GM18867 (cell line): ENCODE measurements at regions not wholly inside any gene's neighbourhood (a gene's known extent, or its start where the extent isn't known, plus 50 kb on each side); places are given as distances from the start of the nearest gene placed in this dataset.
"Not testable (repeated sequence)": the region's sequence is repeated elsewhere in the genome, so short reads cannot be mapped to it uniquely, and the experiment has no call there.

Source experiments
- ATAC-seq: cut with Tn5 transposase; IDR thresholded peaks from one replicate; pipeline ENCODE4 v1.9.1; 2021; ENCODE audit warnings: mild to moderate bottlenecking, moderate library complexity; ENCODE audit not compliant: unreplicated experiment

DNA sequence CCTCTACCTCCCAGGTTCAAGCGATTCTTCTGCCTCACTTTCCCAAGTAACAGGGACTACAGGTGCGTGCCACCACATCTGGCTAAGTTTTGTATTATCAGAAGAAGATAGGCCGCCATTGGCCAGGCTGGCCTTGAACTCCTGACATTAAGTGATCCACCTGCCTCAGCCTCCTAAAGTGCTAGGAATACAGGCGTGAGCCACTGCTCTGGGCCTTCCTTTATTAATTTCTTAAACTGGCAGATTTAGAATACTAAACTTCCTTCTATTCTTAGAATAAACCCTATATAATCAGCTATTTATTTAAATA, 86.6 kb downstream of the HFE start:
- no peak for ATAC-seq

DNA sequence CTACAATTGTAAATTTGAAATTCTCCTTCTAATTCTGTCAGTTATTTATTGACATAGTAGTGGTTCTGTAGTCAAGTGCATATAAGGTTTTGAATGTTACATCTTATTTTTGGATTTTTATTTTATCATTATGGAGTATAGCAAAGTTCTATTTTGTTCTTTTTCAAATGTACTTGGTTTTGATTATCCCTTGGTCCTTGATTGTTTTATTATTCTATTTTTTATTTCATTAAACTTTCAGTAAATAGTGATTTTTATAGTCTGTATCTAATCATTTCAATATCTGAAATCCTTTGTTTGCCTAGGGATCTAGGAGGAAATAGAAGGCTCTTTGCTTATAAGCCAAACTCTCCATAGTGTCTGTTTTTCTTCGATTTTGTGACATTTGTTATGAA, 87.8 kb downstream of the HFE start:
- no peak for ATAC-seq

DNA sequence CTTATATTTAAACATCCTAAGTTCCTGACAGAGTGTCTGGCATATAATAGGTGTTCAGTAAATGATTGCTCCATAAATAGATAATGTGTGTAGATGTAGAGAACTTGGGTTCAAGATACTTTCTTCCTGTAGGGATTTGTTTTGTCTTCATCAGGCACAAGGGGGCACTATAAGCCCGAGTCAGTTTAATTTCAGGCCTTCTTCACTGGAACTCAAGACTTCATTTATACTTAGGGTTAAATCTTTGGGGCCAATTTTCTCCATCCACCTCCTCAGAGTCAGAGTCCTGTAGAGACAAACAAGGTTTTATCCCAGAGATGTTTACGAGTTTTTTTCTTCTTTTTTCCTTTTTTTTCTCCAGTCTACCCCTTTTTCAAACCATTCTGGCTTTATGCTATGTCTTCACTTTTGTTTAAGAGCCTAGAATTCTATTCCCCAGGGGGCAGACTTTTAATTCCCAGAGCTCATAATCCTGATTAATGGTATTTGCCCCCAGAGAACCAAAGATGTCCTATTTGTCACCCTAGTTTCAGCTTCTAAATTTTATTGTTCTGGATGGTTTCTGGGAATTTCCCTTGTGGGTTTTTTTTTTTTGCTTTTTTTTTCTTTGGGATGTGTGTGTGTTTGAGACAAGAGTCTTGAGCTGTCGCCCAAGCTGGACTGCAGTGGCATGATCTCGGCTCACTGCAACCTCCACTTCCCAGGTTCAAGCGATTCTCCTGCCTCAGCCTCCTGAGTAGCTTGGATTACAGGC, 88.4 kb downstream of the HFE start:
- ATAC-seq: no peak

DNA sequence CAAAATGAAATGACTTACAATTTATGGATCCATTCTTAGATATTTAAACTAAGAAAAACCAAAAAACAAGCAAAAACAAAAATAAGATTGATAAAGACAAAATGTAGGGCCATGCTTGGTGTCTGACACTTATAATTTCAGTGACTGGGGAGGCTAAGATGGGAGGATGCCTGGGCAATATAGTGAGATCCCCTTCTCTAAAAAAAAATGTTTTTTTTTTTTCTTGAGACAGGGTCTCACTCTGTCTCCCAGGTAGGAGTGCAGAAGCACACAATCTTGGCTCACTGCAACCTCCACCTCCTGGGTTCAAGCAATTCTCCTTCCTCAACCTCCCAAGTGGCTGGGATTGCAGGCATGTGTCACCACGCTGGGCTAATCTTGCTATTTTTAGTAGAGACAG, 92.4 kb downstream of the HFE start:
- no peak for ATAC-seq

DNA sequence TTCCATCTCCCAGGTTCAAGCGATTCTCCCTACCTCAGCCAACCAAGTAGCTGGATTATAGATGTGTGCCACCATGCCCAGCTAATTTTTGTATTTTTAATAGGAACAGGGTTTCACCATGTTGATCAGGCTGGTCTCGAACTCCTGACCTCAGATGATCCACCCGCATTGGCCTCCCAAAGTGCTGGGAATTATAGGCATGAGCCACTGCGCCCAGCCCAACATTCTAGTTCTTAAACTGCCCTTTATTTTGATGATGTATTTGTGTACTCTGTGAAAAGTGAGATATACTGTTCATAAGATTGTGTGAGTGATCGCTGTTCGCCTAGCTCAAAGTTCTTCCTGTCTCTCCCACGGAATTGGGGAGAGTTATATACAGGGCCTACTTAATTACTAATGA, 93.1 kb downstream of the HFE start:
- ATAC-seq: no peak

DNA sequence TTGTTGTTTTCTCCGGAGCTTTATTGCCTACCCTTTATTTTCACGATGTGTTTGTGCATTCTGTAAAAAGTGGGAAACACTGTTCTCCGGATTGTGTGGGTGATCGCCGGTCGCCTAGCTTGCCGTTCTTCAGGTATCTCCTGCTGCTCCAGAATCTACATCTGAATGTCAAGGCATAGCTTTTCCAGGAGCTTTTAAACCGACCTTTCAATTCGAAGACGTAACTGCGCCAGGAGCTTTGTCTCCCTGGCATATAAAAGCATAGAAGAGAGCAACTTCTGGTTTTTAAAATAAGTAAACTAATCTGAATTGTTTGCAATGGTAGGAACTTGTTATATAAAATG, 96.0 kb downstream of the HFE start:
- ATAC-seq: no peak

DNA sequence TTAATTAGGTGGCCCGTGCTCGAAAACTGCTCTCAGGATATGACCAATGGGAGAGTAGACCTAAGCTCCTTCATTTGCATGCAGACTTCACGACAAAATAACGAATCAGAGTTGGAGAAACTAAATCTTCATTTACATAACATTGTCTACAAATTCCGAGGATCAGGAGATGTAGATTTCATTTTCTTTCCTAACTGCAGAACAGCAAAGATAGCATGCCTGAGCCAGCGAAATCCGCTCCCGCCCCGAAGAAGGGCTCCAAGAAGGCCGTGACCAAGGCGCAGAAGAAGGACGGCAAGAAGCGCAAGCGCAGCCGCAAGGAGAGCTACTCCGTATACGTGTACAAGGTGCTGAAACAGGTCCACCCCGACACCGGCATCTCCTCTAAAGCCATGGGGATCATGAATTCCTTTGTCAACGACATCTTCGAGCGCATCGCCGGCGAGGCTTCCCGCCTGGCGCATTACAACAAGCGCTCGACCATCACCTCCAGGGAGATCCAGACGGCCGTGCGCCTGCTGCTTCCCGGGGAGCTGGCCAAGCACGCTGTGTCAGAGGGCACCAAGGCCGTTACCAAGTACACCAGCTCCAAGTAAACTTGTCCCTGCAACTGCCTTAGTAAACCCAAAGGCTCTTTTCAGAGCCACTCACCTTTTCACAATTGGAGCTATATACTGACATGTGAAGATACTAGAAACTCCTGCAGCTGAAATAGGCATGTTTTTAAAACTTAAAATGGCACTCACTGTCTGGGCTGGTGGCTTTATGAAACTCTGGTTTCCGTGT, 96.5 kb downstream of the HFE start:
- no peak for ATAC-seq

DNA sequence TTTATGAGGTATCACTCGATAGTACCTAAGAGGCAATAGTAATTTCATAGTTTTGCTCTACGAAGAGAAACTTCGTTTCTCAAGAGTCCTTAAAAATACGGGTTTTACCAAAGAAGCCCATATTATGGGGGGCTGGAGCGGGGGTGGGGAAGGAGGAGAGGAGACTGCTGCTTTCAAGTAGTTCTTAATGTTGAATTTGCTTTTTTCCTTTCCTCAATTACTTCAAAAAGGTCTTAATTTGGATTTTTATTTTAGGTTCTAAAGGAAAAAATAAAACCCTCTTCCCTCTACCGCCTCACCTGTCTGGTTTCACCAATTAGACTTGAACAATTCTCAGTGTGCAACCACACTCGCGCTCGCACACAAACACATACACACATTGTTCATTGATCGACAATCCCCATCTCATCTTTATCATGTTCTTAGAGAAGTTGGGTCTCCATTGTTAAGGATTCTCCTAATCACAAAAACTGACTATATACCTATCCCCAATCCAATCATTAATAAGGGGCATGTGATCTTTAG, 97.2 kb downstream of the HFE start:
- no peak for ATAC-seq

DNA sequence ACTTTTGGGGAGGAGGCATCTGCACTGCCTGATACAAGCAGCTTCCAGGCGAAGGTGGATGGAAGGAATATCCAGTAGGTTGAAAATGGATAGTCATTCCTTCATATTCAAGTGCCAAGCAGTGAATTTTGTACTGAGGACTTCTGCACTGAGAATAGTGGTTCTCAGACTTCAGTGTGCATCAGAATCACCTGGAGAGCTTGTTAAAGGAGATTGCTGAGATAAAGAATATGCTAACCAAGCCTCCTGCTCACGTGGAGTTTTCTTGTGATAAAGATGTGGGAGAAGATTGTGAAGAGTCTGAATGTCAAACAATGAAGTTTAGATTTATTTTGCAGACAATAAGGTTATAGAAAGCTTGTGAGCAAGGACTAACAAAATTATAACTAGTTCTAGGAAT, 97.8 kb downstream of the HFE start:
- ATAC-seq: no peak

DNA sequence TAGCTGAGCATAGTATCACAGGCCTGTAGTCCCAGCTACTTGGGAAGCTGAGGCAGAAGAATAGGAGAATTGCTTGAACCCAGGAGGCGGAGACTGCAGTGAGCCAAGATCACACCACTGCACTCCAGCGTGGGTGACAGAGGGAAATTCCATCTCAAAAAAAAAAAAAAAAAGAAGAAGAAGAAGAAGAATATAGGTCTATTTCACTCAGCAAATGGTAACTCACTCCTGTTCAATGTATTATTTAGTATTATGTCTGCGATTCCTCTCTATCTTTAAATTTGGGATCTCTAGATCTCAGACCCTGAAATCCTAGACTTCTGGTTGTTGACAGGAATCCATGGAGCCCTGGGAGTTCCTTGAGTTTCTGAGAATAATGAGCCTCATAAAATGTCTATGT, 98.6 kb downstream of the HFE start:
- ATAC-seq: no peak

DNA sequence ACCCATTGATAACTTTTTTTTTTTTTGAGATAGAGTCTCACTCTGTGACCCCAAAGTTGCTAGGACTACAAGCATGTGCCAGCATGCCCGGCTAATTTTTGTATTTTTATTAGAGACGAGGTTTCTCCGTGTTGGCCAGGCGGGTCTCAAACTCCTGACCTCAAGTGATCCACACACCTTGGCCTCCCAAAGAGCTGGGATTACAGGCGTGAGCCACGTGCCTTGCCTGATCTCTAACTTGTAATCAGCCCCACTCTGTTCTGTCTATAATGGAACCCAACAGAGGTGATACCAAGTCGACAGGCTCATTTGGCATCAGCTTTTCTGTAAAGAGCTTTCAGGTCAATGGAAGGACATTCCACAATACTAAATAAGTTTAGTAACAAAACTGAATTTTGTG, 99.4 kb downstream of the HFE start:
- no peak for ATAC-seq

DNA sequence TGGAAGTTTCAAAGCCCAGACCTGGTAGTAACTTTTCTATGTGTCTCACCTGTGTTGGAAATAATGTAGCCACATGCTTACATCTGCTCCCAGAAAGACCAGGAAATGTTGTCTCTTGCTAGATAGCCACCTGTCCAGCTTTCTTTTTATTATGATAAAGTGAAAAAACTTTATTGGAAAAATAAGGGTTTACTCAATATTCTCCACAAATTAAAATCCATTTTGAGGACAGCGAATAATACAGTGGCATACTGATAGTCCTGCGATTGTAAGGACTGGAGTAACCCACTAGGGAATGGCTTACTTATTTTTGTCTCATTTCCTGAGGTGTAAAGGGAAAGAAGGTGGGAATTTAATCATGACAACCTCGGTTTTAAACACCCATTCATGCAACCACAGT, 100.1 kb downstream of the HFE start:
- no peak for ATAC-seq

DNA sequence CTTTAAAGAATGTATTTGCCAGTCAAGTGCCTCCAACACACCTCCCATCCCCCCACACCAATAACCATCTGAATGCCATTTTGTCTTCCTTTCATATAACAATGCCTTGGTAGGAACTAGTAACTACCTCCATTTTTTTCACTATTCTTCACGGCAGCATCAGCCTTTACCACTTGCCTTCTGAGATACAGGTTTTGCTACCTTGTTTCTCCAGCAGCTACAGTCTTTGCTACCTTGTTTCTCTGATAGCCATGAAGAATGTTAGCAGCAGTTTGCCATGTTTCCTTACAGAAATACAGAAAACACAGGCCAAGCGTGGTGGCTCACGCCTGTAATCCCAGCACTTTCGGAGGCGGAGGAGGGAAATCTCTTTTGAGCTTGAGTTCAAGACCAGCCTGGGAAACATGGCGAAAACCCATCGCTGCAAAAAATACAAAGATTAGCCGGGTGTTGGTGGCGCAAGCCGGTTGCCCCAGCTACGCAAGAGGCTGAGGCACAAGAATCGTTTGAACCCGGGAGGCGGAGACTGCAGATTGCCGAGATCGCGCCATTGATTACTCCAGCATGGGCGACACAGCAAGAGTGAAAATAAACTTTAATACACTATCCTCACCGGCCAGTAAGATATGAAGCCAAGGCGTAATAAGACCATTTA, 100.9 kb downstream of the HFE start:
- no peak for ATAC-seq

DNA sequence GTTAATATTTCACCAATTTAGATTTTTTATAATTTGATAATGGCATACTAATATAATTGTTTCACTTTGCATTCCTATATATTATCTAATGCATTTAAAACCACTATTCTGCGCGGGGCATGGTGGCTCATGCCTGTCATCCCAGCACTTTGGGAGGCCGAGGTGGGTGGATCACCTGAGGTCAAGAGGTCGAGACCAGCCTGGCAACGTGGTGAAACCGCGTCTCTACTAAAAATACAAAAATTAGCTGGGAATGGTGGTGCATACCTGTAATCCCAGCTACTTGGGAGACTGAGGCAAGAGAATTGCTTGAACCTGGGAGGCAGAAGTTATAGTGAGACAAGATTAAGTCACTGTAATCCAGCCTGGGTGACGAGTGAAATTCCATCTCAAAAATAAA, 104.3 kb downstream of the HFE start:
- not testable (repeated sequence) for ATAC-seq

DNA sequence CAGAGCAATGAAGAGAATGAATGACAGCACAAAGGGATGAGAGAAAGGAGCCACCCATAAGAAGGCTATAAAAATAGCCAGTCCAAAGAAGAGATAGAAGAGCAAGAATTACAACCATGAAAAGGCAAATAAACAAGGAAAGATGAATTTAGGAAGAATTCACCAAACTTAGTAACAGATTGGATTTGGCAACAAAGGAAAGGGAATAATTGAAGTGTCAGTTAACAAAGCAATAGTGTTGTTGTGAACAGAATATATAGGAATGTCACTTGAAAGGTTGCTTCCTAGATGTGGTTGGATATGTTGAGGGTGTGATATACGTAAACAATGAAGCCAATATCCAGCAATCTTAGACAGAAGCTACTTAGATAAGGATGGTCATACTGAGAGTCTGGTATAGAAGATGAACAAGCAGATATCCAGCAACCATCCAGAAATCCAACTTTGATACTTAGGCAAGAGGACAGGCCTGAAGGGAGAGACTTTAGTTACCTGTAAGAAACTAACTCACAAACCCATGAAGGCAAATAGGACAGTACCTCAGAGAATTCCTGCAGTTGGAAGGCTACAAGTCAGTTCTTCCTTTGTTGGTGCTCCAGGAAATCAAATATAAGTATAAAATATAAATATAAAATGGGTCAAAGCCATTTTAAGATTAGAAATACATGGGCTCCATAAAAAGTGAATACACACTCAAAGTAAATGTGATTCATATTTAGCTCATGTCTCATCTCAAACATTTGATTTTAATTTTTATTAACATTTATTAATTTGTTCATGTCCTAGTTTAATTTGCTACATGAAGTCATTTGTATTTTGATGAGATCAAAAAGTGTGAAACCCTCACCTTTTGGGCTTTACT, 106.5 kb downstream of the HFE start:
- no peak for ATAC-seq

DNA sequence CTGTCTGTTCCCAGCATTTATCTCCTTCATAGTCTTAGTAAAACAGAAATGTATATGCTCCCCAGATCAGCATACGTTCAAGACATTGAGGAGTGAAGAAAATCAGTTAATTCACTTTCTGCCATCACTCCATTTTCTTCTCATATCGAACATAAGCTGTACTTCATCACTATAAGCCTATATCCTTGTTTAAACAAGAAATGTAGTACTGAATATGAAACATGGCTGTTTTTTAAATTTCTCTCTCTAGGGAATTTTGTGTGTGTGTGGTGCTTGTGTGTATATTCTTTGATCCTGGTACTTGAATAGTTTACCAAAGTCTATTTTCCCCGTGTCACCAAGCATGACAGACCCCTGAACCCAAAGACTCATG, 107.1 kb downstream of the HFE start:
- no peak for ATAC-seq

DNA sequence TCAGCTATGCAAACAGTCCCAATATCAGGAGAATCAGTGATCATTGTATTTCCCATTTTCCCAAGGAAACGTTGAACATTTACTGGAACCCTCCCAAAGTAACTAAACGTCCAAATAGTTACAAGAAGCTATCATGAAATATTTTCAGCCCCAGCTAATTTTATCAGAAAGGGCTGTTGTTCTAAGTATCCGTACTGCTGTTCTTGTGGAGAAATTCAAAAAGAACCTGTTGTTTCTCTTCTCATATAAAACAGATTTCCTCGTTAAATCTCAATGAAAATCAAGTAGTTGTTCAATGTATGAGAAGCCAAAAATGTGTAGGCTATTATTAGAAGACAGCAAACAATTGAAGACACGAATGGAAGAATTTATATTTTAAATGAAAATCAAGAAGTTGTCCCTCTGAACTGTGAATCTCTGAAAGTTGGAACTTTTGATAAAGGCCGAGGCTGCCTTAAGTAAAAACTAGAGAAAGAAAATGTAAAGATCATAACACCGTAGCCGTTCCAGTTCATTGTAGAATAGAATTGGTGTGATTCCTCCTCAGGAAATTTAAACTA, 107.7 kb downstream of the HFE start:
- ATAC-seq: no peak

DNA sequence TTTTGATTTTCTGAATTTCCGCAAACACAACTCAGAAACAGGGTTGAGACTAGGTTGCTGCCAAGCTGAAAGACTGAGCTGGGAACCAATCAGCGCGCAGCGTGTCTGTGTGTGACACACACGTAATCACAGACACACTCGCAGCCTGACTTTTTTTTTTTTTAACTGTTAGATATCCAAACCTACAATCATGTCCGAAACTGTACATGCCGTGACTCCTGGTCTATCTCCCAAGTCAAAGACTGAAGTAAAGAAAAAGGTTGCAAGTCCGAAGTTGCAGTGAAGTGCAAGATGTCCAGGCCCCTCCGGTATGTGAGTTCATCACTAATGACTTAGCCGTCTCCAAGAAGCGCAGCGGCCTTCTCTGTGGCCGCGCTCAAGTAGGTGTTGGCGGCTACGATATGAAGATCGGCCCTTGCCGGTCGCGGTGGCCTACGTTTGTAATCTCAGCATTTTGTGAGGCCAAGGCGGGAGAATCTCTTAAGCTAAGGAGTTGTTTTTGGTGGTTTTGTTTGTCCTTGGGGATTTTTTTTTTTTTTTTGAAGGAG, 108.2 kb downstream of the HFE start:
- ATAC-seq: peak; percentile 31

DNA sequence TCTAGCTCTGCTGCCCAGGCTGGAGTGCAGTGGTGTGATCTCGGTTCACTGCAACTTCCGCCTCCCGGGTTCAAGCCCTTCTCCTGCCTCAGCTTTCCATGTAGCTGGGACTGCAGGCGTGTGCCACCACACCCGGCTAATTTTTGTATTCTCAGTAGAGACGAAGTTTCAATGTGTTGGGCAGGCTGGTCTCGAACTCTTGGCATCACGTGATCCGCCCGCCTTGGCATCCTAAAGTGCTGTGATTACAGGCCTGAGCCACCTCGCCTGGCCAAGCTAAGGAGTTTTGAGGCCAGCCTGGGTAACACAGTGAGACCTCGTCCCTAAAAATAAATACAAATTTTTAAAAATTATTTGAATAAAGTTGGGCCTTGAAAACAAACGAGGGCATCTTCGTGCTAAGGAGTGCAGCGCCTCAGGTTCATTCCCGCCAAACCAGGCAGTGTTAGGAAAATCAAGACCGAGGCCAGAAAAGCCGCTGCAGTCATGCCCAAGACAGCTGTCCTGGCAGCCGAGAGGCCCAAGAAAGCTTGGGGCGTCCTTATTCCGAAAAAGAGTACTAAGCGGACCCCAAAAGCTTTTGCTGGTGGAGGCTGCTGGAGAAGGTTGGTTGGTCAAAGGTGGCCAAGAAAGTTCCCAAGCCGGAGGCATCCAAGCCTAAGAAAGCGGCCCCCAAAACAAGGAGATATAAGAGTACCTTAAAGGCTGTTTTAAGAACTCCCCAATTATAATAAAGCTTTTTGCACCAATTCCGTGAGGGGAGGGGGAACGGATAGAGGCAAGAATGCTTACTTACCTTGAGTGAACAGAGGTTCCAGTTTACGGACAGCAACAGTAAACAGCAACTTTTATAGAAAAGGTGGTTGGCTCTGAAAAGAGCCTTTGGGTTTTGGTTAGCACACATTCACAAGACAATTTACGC, 109.0 kb downstream of the HFE start:
- ATAC-seq: no peak
